Muscle layer of colon (tissue), 2 donors: ENCODE measurements at regions not wholly inside any gene's neighbourhood (a gene's known extent, or its start where the extent isn't known, plus 50 kb on each side); places are given as distances from the start of the nearest gene placed in this dataset.

Experiments used
- H3K27ac ChIP-seq: one replicate; pipeline ENCODE4 v1.7.0; 2013; ENCODE audit warnings: low read depth, mild to moderate bottlenecking, low read length, moderate library complexity
- H3K27me3 ChIP-seq, 2 donors: one replicate each; pipeline ENCODE4 v1.7.0; 2013; ENCODE audit warnings: low read length in 2 of 2, mild to moderate bottlenecking in 2 of 2; ENCODE audit not compliant: insufficient read depth in 2 of 2, control insufficient read depth in 1 of 2
- H3K36me3 ChIP-seq: one replicate; pipeline ENCODE4 v1.7.0; 2013; ENCODE audit warnings: mild to moderate bottlenecking, low read length; ENCODE audit not compliant: insufficient read depth
- H3K4me1 ChIP-seq: one replicate; pipeline ENCODE4 v1.7.0; 2013; ENCODE audit warnings: mild to moderate bottlenecking, low read length; ENCODE audit not compliant: insufficient read depth
- H3K4me3 ChIP-seq, 2 donors: one replicate each; pipeline ENCODE4 v1.7.0; 2013; ENCODE audit warnings: low read length in 2 of 2, low read depth in 1 of 2, mild to moderate bottlenecking in 1 of 2, moderate library complexity in 1 of 2
- H3K9ac ChIP-seq: one replicate; pipeline ENCODE4 v1.7.0; 2013; ENCODE audit warnings: low read length
- H3K9me3 ChIP-seq: one replicate; pipeline ENCODE4 v1.7.0; 2013; ENCODE audit warnings: mild to moderate bottlenecking, low read length
- donor health status: abdominal sarcoma.
- donor health status: Adenocarcinoma of cecum.

DNA sequence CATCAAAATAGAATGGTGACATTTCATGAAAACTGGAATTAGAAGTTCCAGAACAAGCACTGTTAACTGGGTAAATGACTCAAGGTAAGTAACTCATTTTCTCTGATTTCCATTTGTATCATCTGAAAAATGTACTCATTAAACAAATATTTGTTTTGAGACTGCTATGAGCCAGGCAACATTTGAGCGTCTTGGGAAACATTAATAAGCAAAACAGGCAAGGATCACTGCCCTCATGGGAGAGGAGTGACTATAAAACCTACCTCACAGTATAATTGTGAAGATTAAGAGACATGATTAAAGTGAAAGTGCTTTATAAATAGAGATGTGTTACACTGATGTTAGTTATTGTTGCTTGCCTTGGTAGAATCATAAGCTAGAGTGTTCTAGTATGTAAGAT, 711.8 kb upstream of the UBE2E2 start:
- Histone ChIP-seq H3K36me3 (no peaks in the 10 kb centered on the region), H3K27me3 (no peaks in the 10 kb centered on the region), H3K9ac (no peak overlapping the region), H3K27ac (no peak overlapping the region), H3K4me1 (no peaks in the 10 kb centered on the region), H3K9me3 (no peaks in the 10 kb centered on the region), H3K4me3 (no peak overlapping the region)

DNA sequence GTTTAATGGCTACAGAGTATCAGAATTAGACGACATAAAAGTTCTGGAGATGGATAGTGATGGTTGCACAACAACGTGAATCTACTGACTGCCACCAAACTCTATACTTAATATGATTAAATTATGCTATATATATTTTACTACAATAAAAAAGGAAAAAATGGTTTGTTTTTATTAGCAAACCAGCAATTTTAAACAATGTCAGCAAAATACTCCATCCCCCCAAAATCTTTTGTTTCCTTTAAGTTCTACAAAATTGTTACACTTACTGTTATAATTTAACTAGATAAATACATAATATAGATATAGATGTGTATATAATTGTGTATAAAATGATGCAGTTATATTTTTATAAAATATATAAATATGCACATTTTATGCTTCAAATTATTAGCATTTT, 710.8 kb upstream of the UBE2E2 start:
- Histone ChIP-seq H3K4me3 (no peak overlapping the region), H3K9ac (no peak overlapping the region), H3K27me3 (no peaks in the 10 kb centered on the region), H3K9me3 (no peaks in the 10 kb centered on the region), H3K36me3 (no peaks in the 10 kb centered on the region), H3K27ac (no peak overlapping the region), H3K4me1 (no peaks in the 10 kb centered on the region)

DNA sequence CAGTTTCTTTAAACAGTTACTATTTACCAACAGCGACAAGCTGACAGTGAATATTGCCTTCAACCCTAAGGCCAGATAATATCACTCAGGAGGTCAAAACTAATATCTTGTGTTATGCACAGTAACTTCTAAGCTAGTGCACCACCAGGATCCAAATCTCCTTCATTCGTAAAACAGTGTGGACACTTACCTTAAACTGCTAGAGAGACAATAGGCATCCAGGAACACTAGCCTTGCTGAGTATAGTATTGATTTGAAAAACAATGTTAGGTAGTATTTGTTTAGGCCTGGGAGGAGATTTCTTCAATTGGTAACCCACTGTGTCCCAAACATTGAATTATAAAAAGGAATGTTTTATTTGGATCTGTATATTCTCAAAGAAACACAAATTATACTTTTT, 707.9 kb upstream of the UBE2E2 start:
- H3K27ac ChIP-seq = no peak overlapping the region
- H3K36me3 ChIP-seq = no peaks in the 10 kb centered on the region
- no peaks in the 10 kb centered on the region for H3K4me1 ChIP-seq
- H3K27me3 ChIP-seq = no peaks in the 10 kb centered on the region
- H3K9ac ChIP-seq = no peak overlapping the region
- no peak overlapping the region for H3K4me3 ChIP-seq
- H3K9me3 ChIP-seq = no peaks in the 10 kb centered on the region

DNA sequence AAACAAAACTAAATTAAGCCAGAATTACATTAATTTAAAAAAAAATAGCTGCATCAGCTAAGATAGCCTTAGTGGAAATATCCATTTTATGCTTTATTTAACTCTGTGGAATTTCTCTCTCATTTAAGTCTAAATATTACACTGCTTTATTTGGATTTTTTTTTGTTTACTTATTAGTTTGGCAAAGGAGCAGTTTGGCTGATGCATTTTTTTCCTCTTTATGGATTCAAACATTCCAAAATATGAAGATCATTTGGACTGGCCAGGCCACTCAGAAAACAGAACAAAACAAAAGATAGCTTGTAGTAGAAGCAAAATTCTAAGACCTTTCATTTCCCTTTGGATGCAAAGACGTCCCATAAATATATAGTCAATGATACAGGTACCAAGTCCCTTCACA, 707.3 kb upstream of the UBE2E2 start:
- Histone ChIP-seq H3K9ac (no peak overlapping the region), H3K27ac (no peak overlapping the region), H3K9me3 (no peaks in the 10 kb centered on the region), H3K4me1 (no peaks in the 10 kb centered on the region), H3K36me3 (no peaks in the 10 kb centered on the region), H3K27me3 (no peaks in the 10 kb centered on the region), H3K4me3 (no peak overlapping the region)

- Histone ChIP-seq H3K9ac (no peak overlapping the region), H3K4me1 (no peaks in the 10 kb centered on the region), H3K4me3 (no peak overlapping the region), H3K9me3 (no peaks in the 10 kb centered on the region), H3K36me3 (no peaks in the 10 kb centered on the region), H3K27ac (no peak overlapping the region), H3K27me3 (no peaks in the 10 kb centered on the region)
Observed at GRCh38 chr3:22496641-22497040, 706.5 kb upstream of the UBE2E2 start.

DNA sequence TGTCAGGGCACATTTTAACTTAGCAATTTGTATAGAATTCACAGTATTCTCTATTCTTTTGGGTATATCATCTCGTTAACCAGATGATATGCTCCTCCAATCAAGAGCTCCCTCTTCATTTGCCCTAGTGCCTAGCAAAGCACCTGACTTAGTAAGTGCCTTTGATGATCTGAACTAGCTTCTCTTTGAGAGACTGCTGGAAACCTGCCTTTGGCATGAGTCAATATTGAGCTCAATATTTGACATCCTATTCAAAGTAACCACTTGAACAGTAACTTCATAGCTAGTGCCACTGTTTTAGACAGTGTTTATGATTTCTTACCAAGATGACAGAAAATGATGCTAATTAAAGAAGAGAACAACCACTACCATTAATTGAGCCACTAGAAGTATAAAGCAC, 696.3 kb upstream of the UBE2E2 start:
- no peak overlapping the region for H3K9ac ChIP-seq
- H3K36me3 ChIP-seq = no peaks in the 10 kb centered on the region
- H3K27ac ChIP-seq = no peak overlapping the region
- no peaks in the 10 kb centered on the region for H3K9me3 ChIP-seq
- no peaks in the 10 kb centered on the region for H3K4me1 ChIP-seq
- H3K4me3 ChIP-seq = no peak overlapping the region
- H3K27me3 ChIP-seq = no peaks in the 10 kb centered on the region

DNA sequence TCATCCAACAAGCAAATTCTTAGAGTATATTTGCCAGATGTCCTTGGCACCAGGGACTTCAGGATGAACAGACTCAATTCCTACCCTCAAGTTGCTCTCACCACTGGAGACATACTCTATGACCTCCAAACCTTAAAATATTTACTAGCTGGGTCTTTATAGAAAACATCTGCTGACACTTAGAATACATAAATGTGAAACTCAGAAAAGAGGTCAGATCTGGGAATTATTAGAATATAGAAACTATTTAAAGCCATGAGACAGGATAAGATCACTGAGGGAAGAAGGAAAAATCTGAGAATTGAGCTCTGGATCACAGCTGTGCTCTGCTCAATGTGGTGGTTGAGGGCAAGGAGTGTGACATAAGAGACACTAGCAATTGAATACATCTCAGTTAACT, 695.4 kb upstream of the UBE2E2 start:
- H3K9ac ChIP-seq = no peak overlapping the region
- no peaks in the 10 kb centered on the region for H3K27me3 ChIP-seq
- no peaks in the 10 kb centered on the region for H3K36me3 ChIP-seq
- H3K4me1 ChIP-seq = no peaks in the 10 kb centered on the region
- H3K4me3 ChIP-seq = no peak overlapping the region
- H3K9me3 ChIP-seq = no peaks in the 10 kb centered on the region
- H3K27ac ChIP-seq = no peak overlapping the region

- Histone ChIP-seq H3K27ac (no peak overlapping the region), H3K4me3 (no peak overlapping the region), H3K36me3 (no peaks in the 10 kb centered on the region), H3K27me3 (no peaks in the 10 kb centered on the region), H3K9ac (no peak overlapping the region), H3K4me1 (no peaks in the 10 kb centered on the region), H3K9me3 (no peaks in the 10 kb centered on the region)
Observed at GRCh38 chr3:22523925-22524324, 679.2 kb upstream of the UBE2E2 start.

DNA sequence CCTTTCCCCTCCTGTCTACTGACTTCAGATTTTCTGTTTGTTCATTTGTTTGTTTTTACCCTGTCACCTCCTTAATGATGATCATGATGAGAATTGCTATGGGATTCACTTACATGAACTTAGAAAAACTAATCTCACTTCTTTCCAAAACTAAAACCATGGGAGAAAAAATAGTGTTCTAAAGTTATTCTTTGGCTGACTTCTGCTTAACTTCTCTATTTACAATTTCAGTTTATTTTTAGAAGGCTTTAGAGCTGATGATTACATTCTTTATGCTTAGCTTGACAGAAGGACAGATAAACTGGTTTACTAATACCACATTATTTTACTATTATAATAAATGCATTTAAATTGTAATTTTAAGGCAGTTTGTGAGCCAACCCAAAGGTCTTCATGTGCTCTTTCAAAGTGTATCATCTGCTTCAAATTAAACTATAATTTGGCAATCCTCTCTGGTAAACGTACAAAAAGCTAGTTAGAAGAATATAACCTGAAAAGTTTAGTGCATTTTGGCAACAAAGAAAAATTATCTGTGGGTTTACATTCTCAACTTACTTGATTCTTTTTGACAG, 676.8 kb upstream of the UBE2E2 start:
- no peaks in the 10 kb centered on the region for H3K4me1 ChIP-seq
- H3K9ac ChIP-seq = no peak overlapping the region
- no peaks in the 10 kb centered on the region for H3K27me3 ChIP-seq
- H3K36me3 ChIP-seq = no peaks in the 10 kb centered on the region
- H3K9me3 ChIP-seq = no peaks in the 10 kb centered on the region
- no peak overlapping the region for H3K27ac ChIP-seq
- H3K4me3 ChIP-seq = no peak overlapping the region

- Histone ChIP-seq H3K27ac (no peak overlapping the region), H3K9ac (no peak overlapping the region), H3K4me1 (no peaks in the 10 kb centered on the region), H3K4me3 (no peak overlapping the region), H3K36me3 (no peaks in the 10 kb centered on the region), H3K27me3 (no peaks in the 10 kb centered on the region), H3K9me3 (no peaks in the 10 kb centered on the region)
Observed at GRCh38 chr3:22536541-22536940, 666.6 kb upstream of the UBE2E2 start.

GRCh38 chr3:22537560-22537959, 665.6 kb upstream of the UBE2E2 start:
- H3K4me1 ChIP-seq = no peaks in the 10 kb centered on the region
- no peak overlapping the region for H3K4me3 ChIP-seq

DNA sequence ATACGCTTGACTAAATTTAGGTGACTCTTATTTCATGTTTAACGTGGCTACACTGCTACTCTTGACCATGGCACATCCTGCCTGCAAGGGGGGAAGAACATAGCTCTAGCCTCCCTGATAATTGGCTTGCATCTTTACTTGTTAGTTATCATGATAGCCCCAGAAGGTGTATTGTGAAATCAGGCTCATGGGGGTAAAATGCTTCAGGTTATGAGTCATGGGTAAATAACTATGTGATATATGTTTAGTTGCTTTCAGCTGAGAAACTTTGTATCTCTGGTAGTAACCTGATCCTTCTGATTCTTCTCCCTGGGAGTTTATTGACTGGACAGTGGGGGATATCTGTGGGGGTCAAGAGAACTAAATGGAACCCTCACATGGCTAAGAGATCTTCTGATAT, 660.8 kb upstream of the UBE2E2 start:
- Histone ChIP-seq H3K4me3 (no peak overlapping the region), H3K4me1 (no peaks in the 10 kb centered on the region), H3K27me3 (no peaks in the 10 kb centered on the region), H3K9me3 (no peaks in the 10 kb centered on the region), H3K27ac (no peak overlapping the region), H3K9ac (no peak overlapping the region), H3K36me3 (no peaks in the 10 kb centered on the region)

More at GRCh38 chr3:22537560-22537959, 665.6 kb upstream of the UBE2E2 start:
- Histone ChIP-seq H3K27ac (no peak overlapping the region), H3K27me3 (no peaks in the 10 kb centered on the region), H3K36me3 (no peaks in the 10 kb centered on the region), H3K9me3 (no peaks in the 10 kb centered on the region), H3K9ac (no peak overlapping the region)
